ENCODE measurements at regions not wholly inside any gene's neighbourhood (a gene's known extent, or its start where the extent isn't known, plus 50 kb on each side); places are given as distances from the start of the nearest gene placed in this dataset.
A peak's percentile ranks its signal among the peaks of the same experiment; 100 is the strongest.

DNA sequence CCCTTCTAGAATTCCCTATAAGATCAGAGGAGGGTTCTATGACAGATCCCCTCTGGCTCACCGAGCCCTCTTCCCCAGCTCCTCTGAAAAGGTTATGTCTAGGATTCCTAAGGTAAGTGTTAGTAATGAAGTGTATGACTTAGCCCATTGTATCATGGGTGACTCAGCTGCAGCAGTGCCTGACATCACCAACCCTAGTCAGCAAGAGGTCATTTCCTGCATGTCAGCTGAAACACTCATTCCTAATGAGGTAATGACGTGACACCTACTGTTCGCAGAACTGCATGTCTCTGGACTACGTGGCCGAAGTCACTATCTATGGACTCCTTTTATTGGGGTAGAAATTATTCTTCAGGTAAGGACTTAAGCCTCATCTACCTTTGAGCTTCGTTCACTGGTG is 196.1 kb upstream of the MYT1L start:
- no peaks in the 10 kb centered on the region for H3K9me1 ChIP-seq (ENCODE audit: control insufficient read depth, insufficient read depth, low read length)
- no peak overlapping the region for H3K9ac ChIP-seq (ENCODE audit: insufficient read depth in 1 of 2, low read depth in 2 of 2, low read length in 2 of 2)
- H2AFZ ChIP-seq (ENCODE audit: low read depth, low read length) = no peak overlapping the region
- no peaks in the 10 kb centered on the region for H3K4me1 ChIP-seq (replicated peaks in 1 of 2; ENCODE audit: control insufficient read depth in 2 of 2, insufficient read depth in 2 of 2, low read length in 2 of 2)
- peak in 2 of 4 experiments; percentile 15 to 27 for DNase-seq (ENCODE audit: extremely low read depth in 1 of 4, low spot score in 3 of 4)
- no TSS peak for BruUV-seq (replicated peaks)
- intact Hi-C loops (cut with micrococcal nuclease) = no loop called here
- H4K20me1 ChIP-seq (replicated peaks; ENCODE audit: control insufficient read depth, insufficient read depth, low read length) = no peaks in the 10 kb centered on the region
- POLR2A ChIA-PET = no interaction called here
- H3K4me3 ChIP-seq = no peak overlapping the region
- WGBS (ENCODE audit: insufficient coverage, low coverage, missing lambda C conversion rate) = 2% methylated on average over 6 of the region's 6 CpGs
- no peak overlapping the region for H3K27ac ChIP-seq (ENCODE audit: extremely low read depth, low read depth, low read length)
- FAIRE-seq = peak; percentile 23
- H3K9me3 ChIP-seq (replicated peaks; ENCODE audit: control insufficient read depth, insufficient read depth, low read depth, low read length) = no peaks in the 10 kb centered on the region
- CTCF ChIA-PET (ENCODE audit: low intra/inter-chr PET ratio) = no interaction called here
- H3K4me2 ChIP-seq (ENCODE audit: insufficient read depth, low read length) = no peak overlapping the region
- ATAC-seq = peak; percentile 62
- H3K79me2 ChIP-seq (ENCODE audit: control insufficient read depth, insufficient read depth, low read length) = no peaks in the 10 kb centered on the region
- H3K36me3 ChIP-seq (ENCODE audit: control insufficient read depth, insufficient read depth, low read length) = no peaks in the 10 kb centered on the region
- in situ Hi-C loops (cut with MboI) = no loop called here
- peaks cover 4 to 17% of the 10 kb centered on the region in 2 experiments; a peak in 4 of 5 replicates for H3K27me3 ChIP-seq (ENCODE audit: control insufficient read depth in 2 of 2, insufficient read depth in 2 of 2, low read length in 2 of 2)
- no peak for TF ChIP-seq STAG1 (CRISPR knock-in tag; IDR thresholded peaks at IDR 0.05; ENCODE audit: borderline replicate concordance)
- peak; percentile 70; the same call in 1 of the 2 replicates for TF ChIP-seq ATF7 (IDR thresholded peaks at IDR 0.05)
- no peak for TF ChIP-seq CTCF (IDR thresholded peaks at IDR 0.05 in 2 of 3, conservative IDR thresholded peaks at IDR 0.05 in 1 of 3; ENCODE audit: insufficient read depth in 2 of 3, low read depth in 1 of 3, low read length in 3 of 3)
- TF ChIP-seq, protein P1, sequence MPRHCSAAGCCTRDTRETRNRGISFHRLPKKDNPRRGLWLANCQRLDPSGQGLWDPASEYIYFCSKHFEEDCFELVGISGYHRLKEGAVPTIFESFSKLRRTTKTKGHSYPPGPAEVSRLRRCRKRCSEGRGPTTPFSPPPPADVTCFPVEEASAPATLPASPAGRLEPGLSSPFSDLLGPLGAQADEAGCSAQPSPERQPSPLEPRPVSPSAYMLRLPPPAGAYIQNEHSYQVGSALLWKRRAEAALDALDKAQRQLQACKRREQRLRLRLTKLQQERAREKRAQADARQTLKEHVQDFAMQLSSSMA (CRISPR knock-in tag; IDR thresholded peaks at IDR 0.05) = no peak
- TF ChIP-seq TRIM24 (IDR thresholded peaks at IDR 0.05) = peak in 1 of 2 experiments; percentile 33; a peak in 1 of 4 replicates
- peak; percentile 65; the same call in 1 of the 2 replicates for TF ChIP-seq MTA3 (IDR thresholded peaks at IDR 0.05; ENCODE audit: borderline replicate concordance)
- peak; percentile 93 for TF ChIP-seq JUN (IDR thresholded peaks at IDR 0.05; ENCODE audit: borderline replicate concordance, low read depth, low read length)
- TF ChIP-seq JUN (CRISPR knock-in tag; IDR thresholded peaks at IDR 0.05; ENCODE audit: borderline replicate concordance) = no peak
- peak; percentile 91 for TF ChIP-seq CREM (IDR thresholded peaks at IDR 0.05; ENCODE audit: low read depth)
- peak; percentile 85 for TF ChIP-seq FOSL1 (tag; conservative IDR thresholded peaks at IDR 0.05)
- no peak for TF ChIP-seq ATF1 (CRISPR knock-in tag; IDR thresholded peaks at IDR 0.05)
- TF ChIP-seq ATF1 (tag; IDR thresholded peaks at IDR 0.05) = peak; percentile 71
- TF ChIP-seq RNF2 (IDR thresholded peaks at IDR 0.05) = no peak
- TF ChIP-seq RAD21 (CRISPR knock-in tag; conservative IDR thresholded peaks at IDR 0.05 in 1 of 2, IDR thresholded peaks at IDR 0.05 in 1 of 2) = peak in 1 of 2 experiments; percentile 20; a peak in 1 of 4 replicates

Measured in K562 (cell line).